Epithelial cell of proximal tubule (primary cell): ENCODE measurements at regions not wholly inside any gene's neighbourhood (a gene's known extent, or its start where the extent isn't known, plus 50 kb on each side); places are given as distances from the start of the nearest gene placed in this dataset.

Experiments used
- DNase-seq: peaks from one replicate; pipeline ENCODE4 v3.0.0-alpha.2; 2011; ENCODE audit warnings: low read depth
- H3K4me3 ChIP-seq: 2 replicates; pipeline ENCODE4 v1.5.1; 2011; ENCODE audit warnings: low read depth, mild to moderate bottlenecking, low read length
- CTCF ChIP-seq: conservative IDR thresholded peaks from 2 replicates; pipeline ENCODE4 v1.5.1; 2012; ENCODE audit warnings: low read depth, mild to moderate bottlenecking, low read length

- TF ChIP-seq CTCF, result no peak
- H3K4me3 ChIP-seq, result no peak overlapping the region
- no peak for DNase-seq
These were observed 474.0 kb upstream of the MEIS1 start for GRCh38 chr2:65960953-65961352.

GRCh38 chr2:65957886-65958285 lies 477.0 kb upstream of the MEIS1 start:
- no peak for DNase-seq
- H3K4me3 ChIP-seq, result no peak overlapping the region
- no peak for TF ChIP-seq CTCF

GRCh38 chr2:65957454-65957853 lies 477.5 kb upstream of the MEIS1 start:
- no peak overlapping the region for H3K4me3 ChIP-seq
- no peak for TF ChIP-seq CTCF
- DNase-seq, result no peak

GRCh38 chr2:65955259-65955658 lies 479.7 kb upstream of the MEIS1 start:
- no peak for DNase-seq
- no peak for TF ChIP-seq CTCF
- H3K4me3 ChIP-seq, result no peak overlapping the region

- H3K4me3 ChIP-seq, result no peak overlapping the region
- no peak for DNase-seq
- TF ChIP-seq CTCF, result no peak
These were observed 481.8 kb upstream of the MEIS1 start for GRCh38 chr2:65952966-65953761.

- no peak overlapping the region for H3K4me3 ChIP-seq
- no peak for DNase-seq
- TF ChIP-seq CTCF, result no peak
These were observed 490.7 kb upstream of the MEIS1 start for GRCh38 chr2:65944213-65944612.

- no peak for DNase-seq
- no peak for TF ChIP-seq CTCF
- no peak overlapping the region for H3K4me3 ChIP-seq
These were observed 491.7 kb upstream of the MEIS1 start for GRCh38 chr2:65943099-65943786.
